SH-SY5Y (cell line): ENCODE measurements at regions not wholly inside any gene's neighbourhood (a gene's known extent, or its start where the extent isn't known, plus 50 kb on each side); places are given as distances from the start of the nearest gene placed in this dataset.

ENCODE experiments used
- GATA2 ChIP-seq: IDR thresholded peaks from 2 replicates; pipeline ENCODE4 v1.6.1; 2011; ENCODE audit warnings: mild to moderate bottlenecking, low read depth, low read length
- GATA3 ChIP-seq: IDR thresholded peaks from 2 replicates; pipeline ENCODE4 v1.6.1; 2011; ENCODE audit warnings: low read depth, mild to moderate bottlenecking, low read length, moderate library complexity

GRCh38 chr16:63983401-63983800 lies 1138.5 kb downstream of the CDH11 start:
- no peak for TF ChIP-seq GATA3
- no peak for TF ChIP-seq GATA2

GRCh38 chr16:63982741-63983140 lies 1139.1 kb downstream of the CDH11 start:
- no peak for TF ChIP-seq GATA3
- TF ChIP-seq GATA2 = no peak

DNA sequence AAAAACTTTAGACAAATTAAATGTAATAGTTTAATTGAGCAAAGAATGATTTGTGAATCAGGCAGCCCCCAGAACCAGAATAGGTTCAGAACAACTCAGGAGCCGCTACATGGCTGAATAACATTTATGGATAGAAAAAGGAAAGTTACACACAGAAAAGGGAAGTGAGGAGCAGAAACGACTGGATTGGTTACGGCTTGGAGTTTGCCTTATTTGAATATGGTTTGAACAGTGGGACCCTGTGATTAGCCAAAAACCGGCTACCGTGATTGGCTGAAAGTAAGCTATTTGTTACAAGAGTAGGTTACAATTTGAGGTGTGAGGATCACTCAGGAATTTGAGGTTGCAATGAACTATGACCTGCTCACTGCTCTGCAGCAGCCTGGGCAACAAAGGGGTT lies 1139.8 kb downstream of the CDH11 start:
- TF ChIP-seq GATA3 = no peak
- no peak for TF ChIP-seq GATA2

DNA sequence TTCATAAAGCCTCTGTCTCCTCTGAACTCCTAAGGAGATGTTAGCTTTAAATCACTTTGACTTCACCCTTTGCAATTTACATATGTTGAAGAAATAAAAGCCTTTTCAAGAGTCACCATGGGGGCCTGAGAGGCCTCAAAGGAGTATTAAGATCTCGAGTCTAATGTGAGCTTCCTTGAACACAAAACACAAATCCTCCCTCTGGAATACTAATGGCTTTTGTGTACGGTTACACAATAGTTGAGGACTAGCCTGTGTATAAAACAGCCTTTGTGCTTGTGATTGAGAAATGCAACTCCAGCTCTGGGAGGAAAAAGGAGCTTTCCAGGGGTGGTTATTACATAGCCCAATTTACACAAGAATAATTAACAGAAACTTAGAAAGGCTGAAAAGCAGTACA lies 1140.2 kb downstream of the CDH11 start:
- no peak for TF ChIP-seq GATA2
- no peak for TF ChIP-seq GATA3

DNA sequence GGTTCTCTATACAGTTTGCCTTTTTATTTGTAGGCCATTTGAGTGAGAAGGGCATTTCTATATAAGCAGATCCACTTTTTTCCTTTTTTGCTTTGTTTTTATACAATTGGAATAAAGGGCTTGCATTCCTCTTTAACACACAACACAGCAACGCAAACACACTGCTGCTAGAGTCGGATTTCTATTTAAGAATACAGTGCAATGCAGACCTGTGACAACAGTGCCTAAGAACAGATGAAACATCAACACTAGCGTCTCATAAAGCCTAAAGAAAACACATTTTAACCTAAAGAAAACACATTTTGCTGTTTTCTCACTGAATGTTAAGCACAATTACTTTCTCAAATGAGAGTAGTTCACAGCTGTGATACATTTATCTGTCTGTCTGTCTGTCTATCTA lies 1141.1 kb downstream of the CDH11 start:
- TF ChIP-seq GATA3 (no peak), GATA2 (no peak)

DNA sequence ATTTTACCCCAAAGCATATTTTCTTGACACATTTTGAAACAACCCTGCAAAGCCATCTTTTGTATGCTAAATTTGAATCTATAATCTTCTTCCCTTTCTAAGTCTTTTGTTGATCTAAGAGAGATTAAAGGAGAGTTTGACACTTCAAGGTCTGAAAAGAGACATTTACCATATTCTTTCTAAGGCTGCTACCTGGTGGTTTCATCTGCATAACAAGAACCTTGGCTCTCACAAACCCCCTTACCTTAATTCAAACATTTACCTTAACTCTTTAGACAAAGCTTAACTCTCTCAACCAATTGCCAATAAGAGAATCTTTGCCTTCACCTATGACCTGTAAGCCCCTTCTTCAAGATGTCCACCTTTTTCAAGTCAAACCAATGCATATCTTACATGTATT lies 1143.6 kb downstream of the CDH11 start:
- TF ChIP-seq GATA3 (no peak), GATA2 (no peak)

- TF ChIP-seq GATA3 (no peak), GATA2 (no peak)
These were observed 1145.5 kb downstream of the CDH11 start for GRCh38 chr16:63976345-63976744.

GRCh38 chr16:63975669-63976068 lies 1146.2 kb downstream of the CDH11 start:
- TF ChIP-seq GATA2 (no peak), GATA3 (no peak)

- TF ChIP-seq GATA3 (no peak), GATA2 (no peak)
These were observed 1153.9 kb downstream of the CDH11 start for GRCh38 chr16:63967966-63968365.

DNA sequence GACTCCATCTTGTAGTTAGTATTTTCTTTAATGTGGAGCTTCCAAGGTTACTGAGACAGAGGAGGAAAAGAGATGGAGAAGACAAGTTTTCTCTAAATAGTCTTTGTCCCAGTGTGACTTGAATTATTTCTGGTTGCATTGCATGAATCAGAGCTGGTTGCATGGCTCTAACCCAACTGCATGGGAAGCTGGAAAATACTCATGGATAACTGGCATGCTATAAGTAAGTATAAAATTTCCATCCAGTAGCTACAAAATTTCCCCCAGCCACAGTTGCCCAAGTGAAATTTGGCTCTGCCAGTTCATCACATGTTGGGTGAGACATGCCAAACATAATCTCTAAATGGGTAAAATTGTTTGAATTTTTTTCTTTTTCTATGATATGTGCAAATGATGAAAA lies 1161.5 kb downstream of the CDH11 start:
- TF ChIP-seq GATA2 (no peak), GATA3 (no peak)

GRCh38 chr16:63947022-63947421 lies 1174.8 kb downstream of the CDH11 start:
- TF ChIP-seq GATA3 = no peak
- TF ChIP-seq GATA2 = no peak

- no peak for TF ChIP-seq GATA3
- no peak for TF ChIP-seq GATA2
These were observed 1176.1 kb downstream of the CDH11 start for GRCh38 chr16:63945806-63946205.

DNA sequence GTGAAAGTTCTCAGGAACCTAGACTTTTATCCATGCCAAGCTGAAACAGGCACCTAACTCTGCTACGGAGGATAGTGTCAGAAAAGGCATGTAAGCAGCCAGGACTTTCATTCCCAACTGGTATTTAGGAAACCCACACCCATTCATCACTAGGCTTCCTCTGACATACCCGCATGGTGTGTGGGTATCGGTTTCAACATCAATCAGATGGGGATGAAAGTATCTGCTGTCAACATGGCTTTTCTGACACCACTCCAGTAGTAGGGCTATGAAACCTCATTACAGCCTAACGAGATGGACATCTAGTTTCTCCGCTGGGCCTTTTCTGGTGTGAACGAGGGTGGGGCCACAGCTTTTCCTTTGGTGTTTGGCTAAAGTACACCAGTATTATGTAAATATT lies 1178.3 kb downstream of the CDH11 start:
- TF ChIP-seq GATA3 (no peak), GATA2 (no peak)

GRCh38 chr16:63938661-63939060 lies 1183.2 kb downstream of the CDH11 start:
- TF ChIP-seq GATA3 = no peak
- no peak for TF ChIP-seq GATA2

- TF ChIP-seq GATA3 = no peak
- TF ChIP-seq GATA2 = no peak
These were observed 1188.0 kb downstream of the CDH11 start for GRCh38 chr16:63933841-63934240.

GRCh38 chr16:63928421-63928820 lies 1193.4 kb downstream of the CDH11 start:
- TF ChIP-seq GATA2 (no peak), GATA3 (no peak)
